ENCODE measurements at regions not wholly inside any gene's neighbourhood (a gene's known extent, or its start where the extent isn't known, plus 50 kb on each side); places are given as distances from the start of the nearest gene placed in this dataset.

DNA sequence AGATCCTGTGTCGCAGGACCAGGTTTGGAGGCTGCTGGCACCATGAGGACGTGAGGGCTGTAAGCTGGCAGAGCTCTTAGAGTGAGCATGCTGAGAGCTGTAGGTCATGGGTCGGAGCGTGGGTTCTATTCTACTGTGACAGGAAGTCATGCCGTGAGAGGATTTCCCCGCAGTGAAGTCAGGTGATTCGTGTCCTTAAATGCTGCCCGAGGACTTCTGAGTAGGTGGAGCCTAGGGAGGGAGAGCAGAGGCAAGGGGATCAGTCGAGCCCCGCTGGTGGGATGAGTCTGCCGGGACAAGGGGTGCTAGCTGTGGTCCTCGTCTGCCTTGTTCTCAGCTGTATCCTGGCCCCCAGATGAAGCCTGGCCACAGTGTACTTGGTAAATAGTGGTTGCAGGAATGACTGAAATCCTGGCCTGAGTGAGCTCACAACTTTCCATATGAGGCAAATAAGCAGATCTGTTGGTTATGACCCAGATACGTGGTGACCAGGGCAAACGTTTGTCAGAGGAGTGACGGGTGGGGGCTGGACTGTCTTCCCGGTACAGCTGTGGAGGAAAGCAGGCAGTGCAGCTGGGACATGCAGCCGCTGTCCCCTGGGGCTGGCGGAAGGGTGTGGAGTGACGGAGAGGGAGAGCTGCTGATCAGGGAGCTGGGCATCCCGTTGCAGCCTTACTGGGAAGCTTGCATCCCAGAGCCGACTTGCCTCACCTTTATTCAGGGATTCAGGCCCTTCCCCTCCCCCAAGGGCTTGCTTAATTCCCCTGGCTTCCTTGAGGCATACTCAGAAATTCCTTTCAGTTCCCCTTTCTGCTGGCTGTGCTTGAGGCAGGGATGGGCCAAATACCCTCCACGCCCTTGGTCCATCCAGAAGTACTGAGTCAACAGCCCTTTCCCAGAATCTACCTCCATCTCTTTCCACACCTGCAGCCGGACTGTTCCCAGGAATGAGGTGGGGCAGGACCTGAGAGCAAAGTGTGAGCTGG, 250.9 kb upstream of the RREB1 start:
- Histone ChIP-seq H3K27ac (ENCODE audit: low read depth, low read length) (no peak overlapping the region), H3K79me2 (ENCODE audit: control insufficient read depth, insufficient read depth, low read length) (no peaks in the 10 kb centered on the region), H3K36me3 (ENCODE audit: control insufficient read depth, insufficient read depth, low read length) (no peaks in the 10 kb centered on the region), H3K79me1 (ENCODE audit: low read length) (no peaks in the 10 kb centered on the region), H3K4me3 (ENCODE audit: low read length) (no peak overlapping the region), H3K9ac (ENCODE audit: low read length) (peak overlapping the region; percentile 26), H3K4me1 (ENCODE audit: control insufficient read depth, low read depth, low read length) (peaks cover 8% of the 10 kb centered on the region), H4K5ac (ENCODE audit: low read length) (no peak overlapping the region), H3K27me3 (ENCODE audit: insufficient read depth, low read length, poor library complexity) (no peaks in the 10 kb centered on the region), H2BK120ac (ENCODE audit: low read depth, low read length) (no peak overlapping the region), H3K23ac (ENCODE audit: low read length) (no peak overlapping the region), H2BK5ac (ENCODE audit: low read length) (no peak overlapping the region), H3K4ac (ENCODE audit: low read depth, low read length) (no peak overlapping the region), H4K8ac (ENCODE audit: low read depth, low read length) (no peak overlapping the region), H3K4me2 (ENCODE audit: low read length) (no peak overlapping the region), H2AK5ac (ENCODE audit: low read length) (no peak overlapping the region), H3K18ac (ENCODE audit: low read length) (no peak overlapping the region), H3K56ac (ENCODE audit: low read length) (peak overlapping the region; percentile 76), H2BK15ac (replicated peaks; ENCODE audit: low read depth) (no peak overlapping the region)
- WGBS (ENCODE audit: extremely low coverage, insufficient coverage, low lambda C conversion rate), result no CpG with 5 or more reads among the region's 23 CpGs
- peak; percentile 83 for DNase-seq

DNA sequence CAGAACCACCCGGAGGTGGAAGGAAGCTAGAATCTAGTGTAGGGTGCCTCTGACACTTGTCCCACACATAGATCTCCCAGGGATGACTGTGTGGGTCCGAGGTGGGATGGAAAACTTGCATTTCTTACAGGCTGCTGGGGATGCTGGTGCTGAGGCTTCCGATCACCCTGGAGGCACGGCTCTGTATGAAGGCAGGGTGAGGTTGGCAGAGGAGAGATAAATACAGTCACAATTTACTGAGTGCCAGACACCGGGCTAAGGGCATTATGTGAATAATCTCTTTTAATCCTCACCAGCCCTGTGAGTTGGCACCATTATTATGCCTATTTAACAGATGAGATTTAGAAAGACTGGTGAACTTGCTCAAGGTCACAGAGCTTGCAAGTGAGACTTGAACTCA, 250.2 kb upstream of the RREB1 start:
- Histone ChIP-seq H2BK5ac (ENCODE audit: low read length) (no peak overlapping the region), H3K4me3 (ENCODE audit: low read length) (no peak overlapping the region), H3K27ac (ENCODE audit: low read depth, low read length) (no peak overlapping the region), H3K4me1 (ENCODE audit: control insufficient read depth, low read depth, low read length) (peaks cover 8% of the 10 kb centered on the region), H3K56ac (ENCODE audit: low read length) (no peak overlapping the region), H3K23ac (ENCODE audit: low read length) (no peak overlapping the region), H4K8ac (ENCODE audit: low read depth, low read length) (no peak overlapping the region), H3K36me3 (ENCODE audit: control insufficient read depth, insufficient read depth, low read length) (no peaks in the 10 kb centered on the region), H4K5ac (ENCODE audit: low read length) (no peak overlapping the region), H3K79me2 (ENCODE audit: control insufficient read depth, insufficient read depth, low read length) (no peaks in the 10 kb centered on the region), H2BK120ac (ENCODE audit: low read depth, low read length) (no peak overlapping the region), H3K4me2 (ENCODE audit: low read length) (no peak overlapping the region), H3K4ac (ENCODE audit: low read depth, low read length) (no peak overlapping the region), H2BK15ac (replicated peaks; ENCODE audit: low read depth) (no peak overlapping the region), H3K27me3 (ENCODE audit: insufficient read depth, low read length, poor library complexity) (no peaks in the 10 kb centered on the region), H2AK5ac (ENCODE audit: low read length) (no peak overlapping the region), H3K18ac (ENCODE audit: low read length) (no peak overlapping the region), H3K79me1 (ENCODE audit: low read length) (no peaks in the 10 kb centered on the region), H3K9ac (ENCODE audit: low read length) (no peak overlapping the region)
- no peak for DNase-seq
- WGBS (ENCODE audit: extremely low coverage, insufficient coverage, low lambda C conversion rate), result no CpG with 5 or more reads among the region's 5 CpGs

DNA sequence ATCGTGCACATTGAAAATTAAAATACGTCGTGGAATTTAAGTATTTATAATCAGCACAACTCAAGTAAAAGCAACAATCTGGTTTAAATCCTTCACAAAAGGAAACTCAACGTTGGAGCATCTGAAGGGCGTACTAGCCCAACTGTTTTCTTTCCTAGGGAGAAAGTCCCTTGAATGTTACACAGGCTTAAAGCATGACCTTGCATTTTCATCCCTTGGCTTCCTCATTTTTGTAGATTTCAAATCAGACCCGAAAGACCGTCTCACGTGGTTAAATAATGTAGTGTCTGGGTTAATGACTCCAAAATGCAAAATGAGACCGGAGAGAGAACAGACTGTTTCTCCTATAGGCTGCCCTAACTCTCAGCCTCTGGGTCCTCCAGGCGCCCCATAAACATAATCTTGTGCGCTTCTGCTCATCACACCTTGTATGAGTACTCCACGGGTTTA, 249.2 kb upstream of the RREB1 start:
- H3K4me1 ChIP-seq (ENCODE audit: control insufficient read depth, low read depth, low read length), result peaks cover 8% of the 10 kb centered on the region
- H3K9ac ChIP-seq (ENCODE audit: low read length), result no peak overlapping the region
- no peak overlapping the region for H3K27ac ChIP-seq (ENCODE audit: low read depth, low read length)
- no peak for DNase-seq
- H3K4ac ChIP-seq (ENCODE audit: low read depth, low read length), result no peak overlapping the region
- no peak overlapping the region for H2BK120ac ChIP-seq (ENCODE audit: low read depth, low read length)
- no peak overlapping the region for H3K56ac ChIP-seq (ENCODE audit: low read length)
- H3K23ac ChIP-seq (ENCODE audit: low read length), result no peak overlapping the region
- H2BK15ac ChIP-seq (replicated peaks; ENCODE audit: low read depth), result no peak overlapping the region
- no peak overlapping the region for H2AK5ac ChIP-seq (ENCODE audit: low read length)
- no peaks in the 10 kb centered on the region for H3K79me1 ChIP-seq (ENCODE audit: low read length)
- WGBS (ENCODE audit: extremely low coverage, insufficient coverage, low lambda C conversion rate), result no CpG with 5 or more reads among the region's 12 CpGs
- no peak overlapping the region for H3K4me2 ChIP-seq (ENCODE audit: low read length)
- no peak overlapping the region for H3K4me3 ChIP-seq (ENCODE audit: low read length)
- H3K18ac ChIP-seq (ENCODE audit: low read length), result no peak overlapping the region
- H2BK5ac ChIP-seq (ENCODE audit: low read length), result no peak overlapping the region
- no peak overlapping the region for H4K8ac ChIP-seq (ENCODE audit: low read depth, low read length)
- no peaks in the 10 kb centered on the region for H3K79me2 ChIP-seq (ENCODE audit: control insufficient read depth, insufficient read depth, low read length)
- H4K5ac ChIP-seq (ENCODE audit: low read length), result no peak overlapping the region
- H3K36me3 ChIP-seq (ENCODE audit: control insufficient read depth, insufficient read depth, low read length), result no peaks in the 10 kb centered on the region
- no peaks in the 10 kb centered on the region for H3K27me3 ChIP-seq (ENCODE audit: insufficient read depth, low read length, poor library complexity)

DNA sequence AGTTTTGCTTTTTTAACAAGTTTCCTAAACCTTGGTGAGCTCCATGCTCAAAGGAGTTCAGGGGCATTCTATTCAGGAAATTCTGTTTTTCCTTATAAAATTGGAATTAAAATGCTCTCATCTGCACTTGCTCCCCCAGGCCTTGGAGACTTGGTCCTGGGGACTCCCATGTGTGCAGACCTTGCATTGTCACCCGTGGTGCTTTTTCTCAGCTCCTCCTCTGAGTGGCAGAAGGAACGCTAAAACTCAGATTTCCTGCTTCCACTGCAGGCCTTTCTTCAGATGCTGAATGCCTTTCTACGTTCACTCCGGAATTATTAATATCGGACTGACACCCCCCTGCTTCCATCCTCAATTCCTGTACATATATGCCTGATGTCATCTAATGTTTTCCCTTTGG, 248.7 kb upstream of the RREB1 start:
- Histone ChIP-seq H3K79me1 (ENCODE audit: low read length) (no peaks in the 10 kb centered on the region), H3K18ac (ENCODE audit: low read length) (no peak overlapping the region), H3K9ac (ENCODE audit: low read length) (no peak overlapping the region), H2AK5ac (ENCODE audit: low read length) (no peak overlapping the region), H3K36me3 (ENCODE audit: control insufficient read depth, insufficient read depth, low read length) (no peaks in the 10 kb centered on the region), H3K4me2 (ENCODE audit: low read length) (no peak overlapping the region), H3K23ac (ENCODE audit: low read length) (peak overlapping the region; percentile 57), H2BK15ac (replicated peaks; ENCODE audit: low read depth) (no peak overlapping the region), H3K4ac (ENCODE audit: low read depth, low read length) (no peak overlapping the region), H3K27me3 (ENCODE audit: insufficient read depth, low read length, poor library complexity) (no peaks in the 10 kb centered on the region), H3K56ac (ENCODE audit: low read length) (no peak overlapping the region), H2BK5ac (ENCODE audit: low read length) (no peak overlapping the region), H3K4me1 (ENCODE audit: control insufficient read depth, low read depth, low read length) (peaks cover 8% of the 10 kb centered on the region), H2BK120ac (ENCODE audit: low read depth, low read length) (no peak overlapping the region), H3K4me3 (ENCODE audit: low read length) (no peak overlapping the region), H4K8ac (ENCODE audit: low read depth, low read length) (no peak overlapping the region), H4K5ac (ENCODE audit: low read length) (no peak overlapping the region), H3K79me2 (ENCODE audit: control insufficient read depth, insufficient read depth, low read length) (no peaks in the 10 kb centered on the region), H3K27ac (ENCODE audit: low read depth, low read length) (no peak overlapping the region)
- DNase-seq, result no peak
- WGBS (ENCODE audit: extremely low coverage, insufficient coverage, low lambda C conversion rate), result no CpG with 5 or more reads among the region's 5 CpGs

DNA sequence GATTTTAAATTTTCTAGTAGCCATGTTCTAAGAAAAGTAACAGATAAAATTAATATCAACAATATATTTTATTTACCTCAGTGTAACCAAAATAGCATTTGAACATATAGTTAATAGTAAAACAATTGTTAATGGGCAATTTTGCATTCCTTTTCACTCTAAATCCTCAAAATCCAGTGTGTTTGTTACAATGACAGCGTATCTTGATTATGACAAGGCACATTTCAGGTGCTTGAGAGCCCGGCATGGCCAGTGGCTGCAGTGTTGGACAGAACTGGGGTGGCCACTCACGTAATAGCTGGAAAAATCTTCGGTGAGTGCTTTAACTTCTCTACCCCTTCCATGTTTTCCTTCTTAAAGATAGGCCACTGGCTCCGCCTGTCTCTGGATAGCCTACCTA, 248.0 kb upstream of the RREB1 start:
- Histone ChIP-seq H2BK120ac (ENCODE audit: low read depth, low read length) (no peak overlapping the region), H2BK15ac (replicated peaks; ENCODE audit: low read depth) (no peak overlapping the region), H3K27me3 (ENCODE audit: insufficient read depth, low read length, poor library complexity) (no peaks in the 10 kb centered on the region), H3K4me2 (ENCODE audit: low read length) (no peak overlapping the region), H2BK5ac (ENCODE audit: low read length) (no peak overlapping the region), H3K18ac (ENCODE audit: low read length) (no peak overlapping the region), H3K23ac (ENCODE audit: low read length) (no peak overlapping the region), H3K4me3 (ENCODE audit: low read length) (no peak overlapping the region), H3K79me1 (ENCODE audit: low read length) (no peaks in the 10 kb centered on the region), H3K79me2 (ENCODE audit: control insufficient read depth, insufficient read depth, low read length) (no peaks in the 10 kb centered on the region), H3K4ac (ENCODE audit: low read depth, low read length) (no peak overlapping the region), H3K36me3 (ENCODE audit: control insufficient read depth, insufficient read depth, low read length) (no peaks in the 10 kb centered on the region), H3K9ac (ENCODE audit: low read length) (no peak overlapping the region), H3K27ac (ENCODE audit: low read depth, low read length) (no peak overlapping the region), H4K5ac (ENCODE audit: low read length) (no peak overlapping the region), H4K8ac (ENCODE audit: low read depth, low read length) (no peak overlapping the region), H3K56ac (ENCODE audit: low read length) (no peak overlapping the region), H3K4me1 (ENCODE audit: control insufficient read depth, low read depth, low read length) (peaks cover 8% of the 10 kb centered on the region), H2AK5ac (ENCODE audit: low read length) (no peak overlapping the region)
- no peak for DNase-seq
- WGBS (ENCODE audit: extremely low coverage, insufficient coverage, low lambda C conversion rate), result no CpG with 5 or more reads among the region's 5 CpGs

Data from mesendoderm (in vitro differentiated cells).